Endothelial cell of umbilical vein (primary cell): ENCODE measurements at regions not wholly inside any gene's neighbourhood (a gene's known extent, or its start where the extent isn't known, plus 50 kb on each side); places are given as distances from the start of the nearest gene placed in this dataset.

Source experiments
- BruUV-seq: library from RNA; stranded (reverse); fragments of 400-500 nt; replicated peaks from 2 replicates; lab custom pipeline; 2021; lab: Mats Ljungman, UMichigan
- CTCF ChIA-PET: fragments of 300-600, 350-600 bp; sonication (Branson Sonifier 250); formaldehyde crosslinking; loops from one replicate; lab custom pipeline; 2021; ENCODE audit warnings: antibody characterized with exemption, inconsistent platforms; lab: Charles Lee
- POLR2A ChIA-PET: fragments of 300-600, 350-600 bp; sonication (Branson Sonifier 250); formaldehyde crosslinking; loops from one replicate; lab custom pipeline; 2021; ENCODE audit warnings: antibody characterized with exemption, inconsistent platforms; lab: Charles Lee
- DNase-seq: peaks from one replicate; pipeline ENCODE4 v3.0.0-alpha.2; 2011; ENCODE audit warnings: low read depth, low spot score
- FAIRE-seq: peaks from 2 replicates; lab custom pipeline; 2011; peaks lifted over from hg19 to GRCh38; lab: Jason Lieb, UNC
- H2AFZ ChIP-seq: 2 replicates; pipeline ENCODE4 v1.6.0; 2012; ENCODE audit warnings: low read depth, low read length, control low read depth, inconsistent platforms
- H3K27ac ChIP-seq: 2 replicates; pipeline ENCODE4 v1.5.1; 2011; ENCODE audit warnings: low read depth, mild to moderate bottlenecking, control low read depth, low read length, moderate library complexity; ENCODE audit not compliant: insufficient read depth
- H3K27me3 ChIP-seq, 2 experiments: 2 replicates each; pipeline versions ENCODE4 v1.6.0 to v1.6.1; 2011; ENCODE audit warnings: low read length in 2 of 2, mixed read lengths in 1 of 2; ENCODE audit not compliant: control insufficient read depth in 2 of 2, insufficient read depth in 2 of 2
- H3K36me3 ChIP-seq, 2 experiments: 2 replicates in 1 of 2; 3 replicates in 1 of 2; pipeline ENCODE4 v1.5.1; 2011; ENCODE audit warnings: low read length in 2 of 2, mild to moderate bottlenecking in 1 of 2, moderate library complexity in 1 of 2; ENCODE audit not compliant: control insufficient read depth in 2 of 2, insufficient read depth in 2 of 2; ENCODE audit errors: extremely low read depth in 1 of 2
- H3K4me1 ChIP-seq: 3 replicates; pipeline ENCODE4 v1.5.1; 2011; ENCODE audit warnings: mild to moderate bottlenecking, low read length; ENCODE audit not compliant: control insufficient read depth, insufficient read depth; ENCODE audit errors: extremely low read depth
- H3K4me2 ChIP-seq: 2 replicates; pipeline ENCODE4 v1.6.1; 2011; ENCODE audit warnings: low read length, control low read depth, mixed read lengths; ENCODE audit not compliant: insufficient read depth
- H3K4me3 ChIP-seq, 3 experiments: fragments of 200-600 bp in 1 of 3; sonication (generic), shearing (Covaris generic) in 1 of 3; replicated peaks in 1 of 3; 2 replicates each; pipeline ENCODE4 v1.5.1; 2011 to 2016; ENCODE audit warnings: control low read depth in 3 of 3, low read length in 3 of 3, mild to moderate bottlenecking in 2 of 3, inconsistent platforms in 1 of 3, low read depth in 1 of 3, moderate library complexity in 1 of 3; ENCODE audit not compliant: insufficient read depth in 1 of 3
- H3K79me2 ChIP-seq: 2 replicates; pipeline ENCODE4 v1.6.0; 2012; ENCODE audit warnings: low read length, inconsistent platforms; ENCODE audit not compliant: control insufficient read depth, insufficient read depth
- H3K9ac ChIP-seq: replicated peaks from 2 replicates; pipeline ENCODE3; 2011; ENCODE audit warnings: low read length, control low read depth; ENCODE audit not compliant: insufficient read depth; ENCODE audit errors: extremely low read depth
- H3K9me1 ChIP-seq: replicated peaks from 3 replicates; pipeline ENCODE4 v1.6.0; 2011; ENCODE audit warnings: mild to moderate bottlenecking, low read length; ENCODE audit not compliant: control insufficient read depth, insufficient read depth; ENCODE audit errors: extremely low read depth
- H3K9me3 ChIP-seq: replicated peaks from 2 replicates; pipeline ENCODE4 v1.5.1; 2012; ENCODE audit warnings: low read length, inconsistent platforms; ENCODE audit not compliant: control insufficient read depth, insufficient read depth
- H4K20me1 ChIP-seq: replicated peaks from 2 replicates; pipeline ENCODE3; 2011; ENCODE audit warnings: mild to moderate bottlenecking, low read length; ENCODE audit not compliant: control insufficient read depth, insufficient read depth; ENCODE audit errors: extremely low read depth
- EZH2 ChIP-seq: IDR thresholded peaks from 2 replicates; pipeline ENCODE4 v1.6.1; 2012; ENCODE audit warnings: borderline replicate concordance, low read depth, mild to moderate bottlenecking, moderate library complexity, low read length, inconsistent platforms; ENCODE audit not compliant: severe bottlenecking
- FOS ChIP-seq: IDR thresholded peaks from 2 replicates; pipeline ENCODE4 v1.6.1; 2011; ENCODE audit warnings: mild to moderate bottlenecking, low read length, moderate library complexity, borderline replicate concordance; ENCODE audit not compliant: insufficient read depth
- GATA2 ChIP-seq: IDR thresholded peaks from 2 replicates; pipeline ENCODE4 v1.7.0; 2011; ENCODE audit warnings: low read depth, mild to moderate bottlenecking, moderate library complexity, mixed read lengths, low read length; ENCODE audit not compliant: insufficient read length, insufficient read depth
- JUN ChIP-seq: IDR thresholded peaks from 2 replicates; pipeline ENCODE4 v1.6.1; 2011; ENCODE audit warnings: borderline replicate concordance, low read depth; ENCODE audit not compliant: insufficient read length, insufficient read depth
- MYC ChIP-seq: IDR thresholded peaks from one replicate; pipeline ENCODE4 v1.6.1; 2011; ENCODE audit warnings: mild to moderate bottlenecking, low read depth, low read length
- POLR2A ChIP-seq: IDR thresholded peaks from 2 replicates; pipeline ENCODE4 v1.6.1; 2012; ENCODE audit warnings: low read depth, mild to moderate bottlenecking, control low read depth, low read length
- POLR2AphosphoS5 ChIP-seq: IDR thresholded peaks from 2 replicates; pipeline ENCODE4 v1.6.1; 2012; ENCODE audit warnings: low read depth, mild to moderate bottlenecking, control low read depth, low read length, moderate library complexity; ENCODE audit not compliant: insufficient read depth
- dilution Hi-C: fragments of 300-500 bp; cut with MboI; formaldehyde crosslinking; loops from one replicate; pipeline ENCODE4 v1.15.0; 2019; ENCODE audit warnings: low sequenced_read_pairs; ENCODE audit not compliant: extremely low pct_ligation_motif_present
- intact Hi-C: fragments of 100-400 bp; cut with micrococcal nuclease; formaldehyde crosslinking; loops from one replicate; pipeline ENCODE4 v1.10.0; 2022
- TF ChIP-seq, protein P1 (sequence below): IDR thresholded peaks from 2 replicates; pipeline ENCODE4 v1.6.1; 2011; ENCODE audit not compliant: insufficient read depth, insufficient read length
- TF ChIP-seq, protein P2 (sequence below), 2 donors: IDR thresholded peaks; 1 replicate in 1 of 2; 2 replicates in 1 of 2; pipeline ENCODE4 v1.5.1; 2011; ENCODE audit warnings: low read length in 2 of 2, mild to moderate bottlenecking in 2 of 2, moderate library complexity in 2 of 2, control low read depth in 1 of 2, inconsistent platforms in 1 of 2, low read depth in 1 of 2; ENCODE audit not compliant: insufficient read depth in 1 of 2; ENCODE audit errors: extremely low read depth in 1 of 2

GRCh38 chr22:22784249-22785039, 103.2 kb upstream of the IGLL5 start:
- no peak for FAIRE-seq
- H3K79me2 ChIP-seq: no peaks in the 10 kb centered on the region
- no peak overlapping the region for H2AFZ ChIP-seq
- no peak overlapping the region for H3K9ac ChIP-seq
- H3K27me3 ChIP-seq: peaks cover 0 to 4% of the 10 kb centered on the region in 2 experiments
- no peak for DNase-seq
- no peak overlapping the region for H3K27ac ChIP-seq
- BruUV-seq: no TSS peak
- ChIA-PET POLR2A (no interaction called here), CTCF (interaction anchor here (1.0 kb wide), 1 partner anchor 14 kb away, joined by 4 read pairs; no protein-coding TSS in a partner anchor)
- no peak overlapping the region for H3K4me3 ChIP-seq
- no peaks in the 10 kb centered on the region for H3K36me3 ChIP-seq
- H3K4me1 ChIP-seq: no peaks in the 10 kb centered on the region
- no peaks in the 10 kb centered on the region for H3K9me3 ChIP-seq
- H3K4me2 ChIP-seq: no peak overlapping the region
- no peaks in the 10 kb centered on the region for H4K20me1 ChIP-seq
- H3K9me1 ChIP-seq: no peaks in the 10 kb centered on the region
- TF ChIP-seq POLR2A (no peak), GATA2 (no peak)
- dilution Hi-C loops (no loop called here), intact Hi-C loops (no loop called here)

DNA sequence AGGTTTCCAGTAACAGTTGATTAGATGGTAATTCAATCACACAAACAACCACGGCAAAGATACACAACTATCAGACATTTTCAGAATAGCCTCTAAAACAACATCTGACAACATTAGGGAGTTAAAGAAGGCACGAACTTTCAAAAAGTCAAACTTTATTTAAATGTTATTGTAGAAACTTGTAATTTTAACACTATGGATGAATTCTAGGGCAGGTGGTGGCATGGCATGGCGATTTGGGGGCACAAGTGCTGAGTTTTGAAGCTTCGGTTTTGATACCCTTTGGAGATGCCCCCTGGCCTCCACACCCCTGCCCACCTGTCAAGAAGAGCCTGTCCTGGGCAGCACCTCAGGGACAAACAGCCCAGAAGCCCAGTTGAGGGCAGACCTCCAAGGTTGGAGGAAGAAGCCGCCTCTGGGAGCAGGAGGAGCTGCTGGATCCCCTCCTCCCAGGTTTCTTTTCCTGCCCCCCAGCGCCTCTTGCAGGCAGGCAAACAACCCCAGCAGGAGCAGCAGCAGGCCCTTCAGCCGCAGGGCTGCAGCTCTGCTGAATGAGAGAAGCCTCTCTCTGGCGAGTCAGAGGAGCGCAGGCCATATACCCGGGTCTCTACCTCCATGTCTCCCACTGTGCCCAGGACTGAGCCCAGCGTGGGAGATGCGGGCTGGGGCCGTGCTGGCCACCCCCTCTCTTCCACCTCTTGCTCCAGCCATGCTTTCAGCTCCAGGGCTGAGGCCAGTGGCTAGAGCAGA, 102.1 kb upstream of the IGLL5 start:
- Histone ChIP-seq H3K4me1 (no peaks in the 10 kb centered on the region), H3K9me1 (no peaks in the 10 kb centered on the region), H4K20me1 (no peaks in the 10 kb centered on the region), H2AFZ (no peak overlapping the region), H3K36me3 (no peaks in the 10 kb centered on the region), H3K79me2 (no peaks in the 10 kb centered on the region), H3K4me3 (no peak overlapping the region), H3K27me3 (peaks cover 0 to 6% of the 10 kb centered on the region in 2 experiments), H3K4me2 (no peak overlapping the region), H3K27ac (no peak overlapping the region), H3K9ac (no peak overlapping the region), H3K9me3 (no peaks in the 10 kb centered on the region)
- DNase-seq (no peak), FAIRE-seq (no peak)
- no TSS peak for BruUV-seq
- TF ChIP-seq, protein P1, sequence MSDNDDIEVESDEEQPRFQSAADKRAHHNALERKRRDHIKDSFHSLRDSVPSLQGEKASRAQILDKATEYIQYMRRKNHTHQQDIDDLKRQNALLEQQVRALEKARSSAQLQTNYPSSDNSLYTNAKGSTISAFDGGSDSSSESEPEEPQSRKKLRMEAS: no peak
- TF ChIP-seq EZH2 (no peak), GATA2 (no peak), POLR2AphosphoS5 (no peak), FOS (no peak), MYC (no peak), JUN (no peak), POLR2A (no peak)
- TF ChIP-seq, protein P2, sequence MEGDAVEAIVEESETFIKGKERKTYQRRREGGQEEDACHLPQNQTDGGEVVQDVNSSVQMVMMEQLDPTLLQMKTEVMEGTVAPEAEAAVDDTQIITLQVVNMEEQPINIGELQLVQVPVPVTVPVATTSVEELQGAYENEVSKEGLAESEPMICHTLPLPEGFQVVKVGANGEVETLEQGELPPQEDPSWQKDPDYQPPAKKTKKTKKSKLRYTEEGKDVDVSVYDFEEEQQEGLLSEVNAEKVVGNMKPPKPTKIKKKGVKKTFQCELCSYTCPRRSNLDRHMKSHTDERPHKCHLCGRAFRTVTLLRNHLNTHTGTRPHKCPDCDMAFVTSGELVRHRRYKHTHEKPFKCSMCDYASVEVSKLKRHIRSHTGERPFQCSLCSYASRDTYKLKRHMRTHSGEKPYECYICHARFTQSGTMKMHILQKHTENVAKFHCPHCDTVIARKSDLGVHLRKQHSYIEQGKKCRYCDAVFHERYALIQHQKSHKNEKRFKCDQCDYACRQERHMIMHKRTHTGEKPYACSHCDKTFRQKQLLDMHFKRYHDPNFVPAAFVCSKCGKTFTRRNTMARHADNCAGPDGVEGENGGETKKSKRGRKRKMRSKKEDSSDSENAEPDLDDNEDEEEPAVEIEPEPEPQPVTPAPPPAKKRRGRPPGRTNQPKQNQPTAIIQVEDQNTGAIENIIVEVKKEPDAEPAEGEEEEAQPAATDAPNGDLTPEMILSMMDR (IDR thresholded peaks at IDR 0.05; ENCODE audit: extremely low read depth in 1 of 2, insufficient read depth in 1 of 2, low read depth in 1 of 2, low read length in 2 of 2): no peak
- ChIA-PET POLR2A (no interaction called here), CTCF (interaction anchor here (0.8 to 2.2 kb wide), 4 partner anchors 15 to 98 kb away, joined by 3 to 7 read pairs (median 6); no protein-coding TSS in a partner anchor)
- dilution Hi-C loops (no loop called here), intact Hi-C loops (no loop called here)
